Urothelium cell line (cell line): ENCODE measurements at regions not wholly inside any gene's neighbourhood (a gene's known extent, or its start where the extent isn't known, plus 50 kb on each side); places are given as distances from the start of the nearest gene placed in this dataset.

ENCODE experiments used
- DNase-seq: peaks from one replicate; pipeline ENCODE4 v3.0.0; 2011; ENCODE audit warnings: low spot score, mixed read lengths
- FAIRE-seq: peaks from 2 replicates; lab custom pipeline; 2011; peaks lifted over from hg19 to GRCh38; lab: Jason Lieb, UNC

- DNase-seq (no peak), FAIRE-seq (no peak)
These were observed 199.9 kb upstream of the PRDM1 start for GRCh38 chr6:105886066-105886813.

DNA sequence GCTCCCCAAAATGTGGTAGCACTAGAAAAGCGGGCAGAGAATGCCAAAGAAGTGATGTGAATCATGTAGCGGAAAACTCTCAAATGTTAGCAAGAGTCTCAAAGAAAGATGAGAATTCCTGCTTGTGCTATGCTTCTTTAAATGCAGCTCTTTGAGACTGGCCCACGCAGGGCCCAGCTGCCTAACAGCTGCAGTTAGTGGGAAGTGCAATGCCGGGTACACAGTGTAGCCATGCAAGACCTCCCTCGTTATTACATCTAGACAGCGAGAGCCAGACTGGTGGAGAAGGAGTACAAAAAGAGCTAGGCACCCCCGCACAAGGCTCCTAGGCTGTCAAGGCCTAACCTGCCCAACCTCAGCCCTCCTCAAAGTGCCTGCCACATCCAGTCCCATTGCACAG is 201.7 kb upstream of the PRDM1 start:
- DNase-seq (no peak), FAIRE-seq (no peak)

GRCh38 chr6:105884011-105884410 is 202.1 kb upstream of the PRDM1 start:
- DNase-seq (no peak), FAIRE-seq (no peak)

GRCh38 chr6:105882828-105883227 is 203.3 kb upstream of the PRDM1 start:
- DNase-seq, result no peak
- FAIRE-seq, result no peak

GRCh38 chr6:105882121-105882803 is 203.9 kb upstream of the PRDM1 start:
- no peak for DNase-seq
- no peak for FAIRE-seq

DNA sequence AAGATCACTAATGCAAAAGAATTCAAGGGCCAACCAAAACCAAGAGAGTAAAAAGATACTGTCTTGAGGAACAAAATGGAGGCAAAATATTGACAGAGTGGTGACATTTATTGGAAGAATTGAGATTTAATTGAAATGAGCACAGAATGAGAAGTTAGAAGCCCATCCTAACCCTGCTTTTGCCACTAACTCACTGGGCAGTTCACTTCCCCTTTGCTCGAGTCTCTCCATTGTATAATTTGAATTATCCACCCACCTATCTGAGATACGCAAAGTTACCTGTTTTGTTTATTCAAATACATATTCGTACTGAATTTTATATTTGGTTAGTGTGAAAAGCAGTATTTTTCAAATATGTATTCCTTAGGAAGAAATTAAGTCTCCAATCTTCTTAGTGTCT is 204.5 kb upstream of the PRDM1 start:
- DNase-seq (no peak), FAIRE-seq (no peak)

DNA sequence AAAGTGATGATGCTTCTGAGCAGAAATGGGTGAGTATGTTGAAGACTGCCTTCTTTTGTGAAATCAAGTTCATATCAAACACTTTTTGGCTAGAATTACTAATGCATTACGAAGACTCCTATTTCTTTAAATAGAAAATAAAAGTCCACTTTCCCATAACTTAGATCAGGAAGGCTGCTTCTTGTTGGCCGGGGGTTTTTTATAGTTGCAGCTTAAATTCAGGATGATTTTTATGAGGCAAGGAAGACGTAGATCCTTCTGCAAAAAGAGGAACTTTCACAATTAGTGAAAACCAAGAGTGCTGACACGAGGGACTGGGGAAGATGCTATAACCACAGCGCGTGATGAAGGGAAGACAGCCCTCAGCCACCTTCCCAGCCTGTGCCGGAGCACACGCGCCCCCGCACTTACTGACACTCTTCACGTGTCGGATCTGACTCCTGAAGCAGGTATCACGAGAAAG is 206.1 kb upstream of the PRDM1 start:
- no peak for DNase-seq
- no peak for FAIRE-seq

DNA sequence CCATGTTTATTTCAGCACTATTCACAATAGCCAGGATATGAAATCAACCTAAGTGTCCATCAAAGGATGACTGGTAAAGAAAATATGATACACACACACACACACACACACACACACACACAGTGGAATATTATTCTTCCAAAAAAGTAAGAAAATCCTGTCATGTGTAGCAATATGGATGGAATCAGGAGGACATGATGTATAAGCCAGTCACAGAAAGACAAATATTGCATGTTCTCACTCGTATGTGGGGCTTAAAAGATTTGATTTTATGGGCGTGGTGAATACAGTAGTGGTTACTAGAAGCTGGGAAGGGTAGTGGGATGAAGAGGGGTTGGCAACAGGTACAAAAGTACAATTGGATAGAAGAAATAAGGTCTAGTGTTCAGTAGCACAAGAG is 207.0 kb upstream of the PRDM1 start:
- DNase-seq (no peak), FAIRE-seq (no peak)

- DNase-seq, result no peak
- FAIRE-seq, result no peak
These were observed 210.0 kb upstream of the PRDM1 start for GRCh38 chr6:105875974-105876640.

- no peak for FAIRE-seq
- no peak for DNase-seq
These were observed 211.1 kb upstream of the PRDM1 start for GRCh38 chr6:105874835-105875626.

- no peak for DNase-seq
- no peak for FAIRE-seq
These were observed 212.3 kb upstream of the PRDM1 start for GRCh38 chr6:105873799-105874198.

- no peak for DNase-seq
- FAIRE-seq, result no peak
These were observed 212.9 kb upstream of the PRDM1 start for GRCh38 chr6:105873211-105873704.

DNA sequence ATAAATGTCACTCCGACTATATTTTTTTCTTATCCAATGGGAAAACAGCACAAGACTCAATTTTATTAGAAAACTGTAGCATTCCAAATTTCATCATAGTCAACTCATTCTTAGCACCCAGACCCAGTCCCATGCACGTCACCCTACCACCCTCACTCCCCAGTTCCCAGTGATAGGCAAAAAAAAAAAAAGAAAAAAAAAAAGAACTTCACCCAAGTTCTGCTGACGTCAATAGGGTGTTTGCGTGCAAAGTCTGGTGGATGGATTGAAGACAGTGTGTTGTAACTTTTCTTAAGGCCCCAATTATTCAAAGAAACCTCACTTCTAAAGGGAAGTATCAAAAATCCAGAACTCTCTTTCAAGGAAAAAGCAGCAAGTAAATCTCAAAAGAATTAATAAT is 213.9 kb upstream of the PRDM1 start:
- DNase-seq, result no peak

DNA sequence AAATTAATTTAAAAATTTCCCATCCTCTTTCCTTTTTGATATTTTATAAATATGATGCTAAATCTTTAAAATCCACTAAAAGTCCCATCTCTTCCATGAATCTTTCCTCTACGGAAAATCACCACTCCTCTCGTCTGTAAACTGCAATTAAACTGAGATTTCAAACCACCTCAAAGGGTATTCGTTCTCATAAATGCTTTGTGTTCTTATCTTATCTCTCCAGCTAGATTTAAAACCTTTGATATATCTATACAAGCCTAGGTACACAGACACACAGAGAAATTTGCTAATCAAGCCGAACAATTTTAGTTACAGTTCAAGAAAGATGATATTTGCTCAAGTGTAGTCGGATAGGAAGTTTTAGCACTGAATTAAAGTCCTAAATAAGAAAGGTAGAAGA is 214.6 kb upstream of the PRDM1 start:
- no peak for FAIRE-seq
- DNase-seq, result no peak

More for the DNA sequence above, 213.9 kb upstream of the PRDM1 start:
- FAIRE-seq, result no peak

DNA sequence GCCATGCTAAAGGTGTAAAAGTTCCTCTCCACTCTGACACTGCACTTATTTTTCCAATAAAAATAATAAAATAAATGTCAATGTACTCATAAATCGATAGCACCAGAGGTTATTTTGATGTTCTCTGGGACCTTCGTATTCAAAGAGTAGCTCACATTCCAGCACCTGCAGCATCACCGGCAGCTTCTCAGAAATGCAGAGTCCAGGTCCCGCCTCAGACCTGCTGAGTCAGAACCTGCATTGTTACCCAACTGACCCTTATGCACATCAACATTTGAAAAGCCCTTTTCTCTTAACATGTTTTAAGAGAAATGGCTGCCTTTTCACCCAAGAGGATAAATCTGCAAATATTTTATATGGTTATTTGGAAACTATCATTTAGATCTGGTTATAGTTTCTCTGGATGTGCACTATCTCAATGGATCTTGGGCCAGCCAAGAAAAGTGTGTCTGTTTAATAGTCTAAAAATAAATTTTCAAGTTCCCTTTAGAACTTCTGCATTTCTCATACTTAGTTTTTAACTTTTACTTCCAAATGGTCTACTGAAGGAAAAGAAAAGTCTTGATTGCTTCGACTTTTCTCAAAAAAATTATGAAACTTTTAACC is 216.2 kb upstream of the PRDM1 start:
- no peak for FAIRE-seq
- no peak for DNase-seq

GRCh38 chr6:105868823-105869460 is 217.2 kb upstream of the PRDM1 start:
- DNase-seq, result no peak
- no peak for FAIRE-seq

DNA sequence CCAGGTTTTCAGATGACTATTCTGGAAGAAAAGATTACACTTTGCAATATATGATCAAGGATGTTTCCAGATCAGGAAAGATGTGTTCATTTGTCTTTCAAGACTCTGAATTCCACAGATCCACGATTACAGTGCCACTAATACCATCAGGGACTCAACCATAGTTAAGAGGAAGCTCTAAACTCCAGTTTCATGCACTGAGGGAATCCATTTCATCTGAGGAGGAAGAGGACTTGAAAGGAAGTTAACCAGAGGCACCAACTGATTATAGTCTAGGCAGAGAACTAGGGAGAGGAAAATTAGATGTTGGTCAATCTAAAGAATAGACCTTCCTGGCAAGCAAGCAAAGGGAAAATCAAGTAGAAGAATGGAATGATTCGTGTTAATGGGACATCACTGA is 218.3 kb upstream of the PRDM1 start:
- no peak for FAIRE-seq
- DNase-seq, result no peak

GRCh38 chr6:105867277-105867676 is 218.9 kb upstream of the PRDM1 start:
- no peak for DNase-seq
- FAIRE-seq, result no peak

DNA sequence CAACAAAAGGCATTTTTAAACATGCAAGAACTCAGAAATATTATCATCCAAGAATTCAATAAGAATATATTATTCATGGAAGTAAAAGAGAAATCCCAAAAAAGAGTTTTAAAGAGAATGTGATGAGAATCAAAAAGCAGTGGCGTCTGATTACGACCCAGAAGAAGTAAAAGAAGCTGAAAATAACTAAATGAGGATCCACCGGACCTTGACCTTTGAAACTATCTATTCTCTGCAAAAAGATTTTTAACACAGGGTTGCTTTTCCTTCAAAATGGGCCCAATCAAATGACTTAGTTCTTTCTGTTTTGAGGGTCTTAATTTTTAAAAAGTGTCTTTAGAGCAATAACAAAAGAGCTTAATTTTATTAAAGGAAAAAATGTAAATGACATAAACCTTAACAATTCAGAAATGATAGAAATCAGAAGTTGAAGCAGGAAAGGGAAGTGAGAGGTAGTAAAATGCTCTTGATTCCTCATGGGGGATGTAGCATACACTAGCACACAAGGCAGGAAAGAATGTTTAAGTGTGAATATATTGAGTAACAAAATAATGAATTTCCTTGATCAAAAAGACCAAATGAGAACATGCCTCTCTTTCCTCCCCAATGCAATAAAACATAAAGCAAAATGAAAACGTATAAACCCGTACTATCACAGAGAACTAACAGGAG is 223.1 kb upstream of the PRDM1 start:
- no peak for FAIRE-seq
- DNase-seq, result no peak
